Smooth muscle cell (in vitro differentiated cells): ENCODE measurements at regions not wholly inside any gene's neighbourhood (a gene's known extent, or its start where the extent isn't known, plus 50 kb on each side); places are given as distances from the start of the nearest gene placed in this dataset.

ENCODE experiments used
- DNase-seq: peaks from one replicate; lab custom pipeline; 2025; ENCODE audit not compliant: unreplicated experiment; lab: John Stamatoyannopoulos, UW
- H2AFZ ChIP-seq: fragments of 200-600 bp; sonication (generic); 2 replicates; pipeline ENCODE4 v1.6.0; 2016; ENCODE audit warnings: antibody characterized with exemption, low read depth, mild to moderate bottlenecking
- H3F3A ChIP-seq: fragments of 200-600 bp; sonication (generic); 2 replicates; pipeline ENCODE4 v1.6.0; 2017; ENCODE audit warnings: antibody characterized with exemption, low read depth
- H3K27ac ChIP-seq: fragments of 200-600 bp; sonication (generic); 2 replicates; pipeline ENCODE4 v1.5.1; 2016; ENCODE audit warnings: low read depth, mild to moderate bottlenecking
- H3K27me3 ChIP-seq: fragments of 200-600 bp; sonication (generic); 2 replicates; pipeline ENCODE4 v1.6.1; 2016; ENCODE audit warnings: low read depth, mild to moderate bottlenecking
- H3K36me3 ChIP-seq: fragments of 200-600 bp; sonication (generic); 2 replicates; pipeline ENCODE4 v1.5.1; 2016; ENCODE audit warnings: low read depth
- H3K4me1 ChIP-seq: fragments of 200-600 bp; sonication (generic); 2 replicates; pipeline ENCODE4 v1.5.1; 2016; ENCODE audit warnings: low read depth
- H3K4me2 ChIP-seq: fragments of 200-600 bp; sonication (generic); 2 replicates; pipeline ENCODE4 v1.6.0; 2016; ENCODE audit warnings: mild to moderate bottlenecking
- H3K4me3 ChIP-seq: fragments of 200-600 bp; sonication (generic); 2 replicates; pipeline ENCODE4 v1.5.1; 2016; ENCODE audit warnings: mild to moderate bottlenecking
- H3K79me2 ChIP-seq: fragments of 200-600 bp; sonication (generic); 2 replicates; pipeline ENCODE4 v1.6.0; 2016; ENCODE audit warnings: low read depth, mild to moderate bottlenecking
- H3K9ac ChIP-seq: fragments of 200-600 bp; sonication (generic); 2 replicates; pipeline ENCODE4 v1.6.0; 2016; ENCODE audit warnings: low read depth
- H3K9me3 ChIP-seq: fragments of 200-600 bp; sonication (generic); replicated peaks from 2 replicates; pipeline ENCODE4 v1.5.1; 2016; ENCODE audit warnings: low read depth
- H4K20me1 ChIP-seq: fragments of 200-600 bp; sonication (generic); 2 replicates; pipeline ENCODE4 v1.6.0; 2016; ENCODE audit warnings: low read depth
- CTCF ChIP-seq: fragments of 200-600 bp; sonication (generic); IDR thresholded peaks from 2 replicates; pipeline ENCODE4 v1.5.1; 2017; ENCODE audit warnings: borderline replicate concordance, mild to moderate bottlenecking, antibody characterized with exemption; ENCODE audit not compliant: insufficient read depth, poor library complexity, severe bottlenecking
- WGBS: methylation state at CpG from one replicate; pipeline ENCODE4 v1.1.7; 2016; ENCODE audit warnings: low lambda C conversion rate; 5-methylcytosine and 5-hydroxymethylcytosine counted together

- 11% methylated on average over 2 of the region's 2 CpGs for WGBS
- Histone ChIP-seq H2AFZ (no peak overlapping the region), H3K9ac (no peak overlapping the region), H3K27ac (peak overlapping the region; percentile 44), H3K9me3 (no peaks in the 10 kb centered on the region), H3K27me3 (no peaks in the 10 kb centered on the region), H3F3A (peaks cover 13% of the 10 kb centered on the region), H3K36me3 (no peaks in the 10 kb centered on the region), H3K4me2 (peak overlapping the region; percentile 41), H3K79me2 (no peaks in the 10 kb centered on the region), H3K4me3 (no peak overlapping the region), H4K20me1 (no peaks in the 10 kb centered on the region), H3K4me1 (peaks cover 18% of the 10 kb centered on the region)
- no peak for DNase-seq
- no peak for TF ChIP-seq CTCF
Observed at GRCh38 chr3:30227571-30228301, 378.7 kb upstream of the TGFBR2 start.

- Histone ChIP-seq H3F3A (peaks cover 13% of the 10 kb centered on the region), H3K27ac (peak overlapping the region; percentile 44), H3K9me3 (no peaks in the 10 kb centered on the region), H3K27me3 (no peaks in the 10 kb centered on the region), H3K4me3 (no peak overlapping the region), H3K36me3 (no peaks in the 10 kb centered on the region), H3K4me1 (peaks cover 18% of the 10 kb centered on the region), H3K9ac (no peak overlapping the region), H4K20me1 (no peaks in the 10 kb centered on the region), H2AFZ (no peak overlapping the region), H3K4me2 (peak overlapping the region; percentile 41), H3K79me2 (no peaks in the 10 kb centered on the region)
- no peak for TF ChIP-seq CTCF
- 68% methylated on average over 2 of the region's 2 CpGs for WGBS
- DNase-seq: no peak
Observed at GRCh38 chr3:30228302-30228631, 378.1 kb upstream of the TGFBR2 start.

GRCh38 chr3:30231277-30232141 lies 374.9 kb upstream of the TGFBR2 start:
- Histone ChIP-seq H3F3A (peaks cover 10% of the 10 kb centered on the region), H3K4me3 (no peak overlapping the region), H3K27me3 (no peaks in the 10 kb centered on the region), H4K20me1 (no peaks in the 10 kb centered on the region), H3K4me2 (peak overlapping the region; percentile 50), H3K9ac (peak overlapping the region; percentile 3), H3K27ac (peak overlapping the region; percentile 52), H2AFZ (no peak overlapping the region), H3K4me1 (peaks cover 18% of the 10 kb centered on the region), H3K9me3 (no peaks in the 10 kb centered on the region), H3K79me2 (no peaks in the 10 kb centered on the region), H3K36me3 (no peaks in the 10 kb centered on the region)
- no peak for DNase-seq
- TF ChIP-seq CTCF: no peak
- 78% methylated on average over 3 of the region's 3 CpGs for WGBS
